ENCODE measurements at regions not wholly inside any gene's neighbourhood (a gene's known extent, or its start where the extent isn't known, plus 50 kb on each side); places are given as distances from the start of the nearest gene placed in this dataset.

DNA sequence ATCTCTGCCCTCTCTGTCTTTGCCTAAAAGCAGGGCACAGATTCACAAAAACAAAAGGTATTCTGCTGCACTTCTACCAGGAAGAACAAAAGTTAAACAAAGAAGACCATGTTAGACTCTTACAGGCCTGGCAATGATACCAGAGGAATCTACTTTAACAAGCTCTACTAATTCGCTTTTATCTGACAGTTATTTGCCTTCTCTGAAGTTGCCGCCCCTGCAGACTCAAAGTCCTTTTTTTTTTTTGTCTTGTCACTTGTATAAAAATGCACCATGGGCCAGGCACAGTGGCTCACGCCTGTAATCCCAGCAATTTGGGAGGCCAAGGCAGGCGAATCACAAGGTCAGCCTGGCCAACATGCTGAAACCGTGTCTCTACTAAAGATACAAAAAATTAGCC is 176.5 kb upstream of the UBL3 start:
- TF ChIP-seq, protein P1, sequence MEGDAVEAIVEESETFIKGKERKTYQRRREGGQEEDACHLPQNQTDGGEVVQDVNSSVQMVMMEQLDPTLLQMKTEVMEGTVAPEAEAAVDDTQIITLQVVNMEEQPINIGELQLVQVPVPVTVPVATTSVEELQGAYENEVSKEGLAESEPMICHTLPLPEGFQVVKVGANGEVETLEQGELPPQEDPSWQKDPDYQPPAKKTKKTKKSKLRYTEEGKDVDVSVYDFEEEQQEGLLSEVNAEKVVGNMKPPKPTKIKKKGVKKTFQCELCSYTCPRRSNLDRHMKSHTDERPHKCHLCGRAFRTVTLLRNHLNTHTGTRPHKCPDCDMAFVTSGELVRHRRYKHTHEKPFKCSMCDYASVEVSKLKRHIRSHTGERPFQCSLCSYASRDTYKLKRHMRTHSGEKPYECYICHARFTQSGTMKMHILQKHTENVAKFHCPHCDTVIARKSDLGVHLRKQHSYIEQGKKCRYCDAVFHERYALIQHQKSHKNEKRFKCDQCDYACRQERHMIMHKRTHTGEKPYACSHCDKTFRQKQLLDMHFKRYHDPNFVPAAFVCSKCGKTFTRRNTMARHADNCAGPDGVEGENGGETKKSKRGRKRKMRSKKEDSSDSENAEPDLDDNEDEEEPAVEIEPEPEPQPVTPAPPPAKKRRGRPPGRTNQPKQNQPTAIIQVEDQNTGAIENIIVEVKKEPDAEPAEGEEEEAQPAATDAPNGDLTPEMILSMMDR (IDR thresholded peaks at IDR 0.05; ENCODE audit: insufficient read depth, low read depth, low read length) = no peak
- no peak for TF ChIP-seq EZH2 (IDR thresholded peaks at IDR 0.05; ENCODE audit: insufficient read depth, low read length)

Data from astrocyte (in vitro differentiated cells and primary cell).